Fibroblast of mammary gland (primary cell): ENCODE measurements at regions not wholly inside any gene's neighbourhood (a gene's known extent, or its start where the extent isn't known, plus 50 kb on each side); places are given as distances from the start of the nearest gene placed in this dataset.

Source experiments
- DNase-seq: peaks from one replicate; pipeline ENCODE4 v3.0.0-alpha.2; 2010; ENCODE audit warnings: low read depth
- H3K4me3 ChIP-seq: 2 replicates; pipeline ENCODE4 v1.5.1; 2011; ENCODE audit warnings: low read depth, mild to moderate bottlenecking, low read length, moderate library complexity; ENCODE audit not compliant: control insufficient read depth
- CTCF ChIP-seq: conservative IDR thresholded peaks from 2 replicates; pipeline ENCODE4 v1.5.1; 2011; ENCODE audit warnings: low read depth, low read length, inconsistent platforms; ENCODE audit not compliant: control insufficient read depth, insufficient read depth

- TF ChIP-seq CTCF = no peak
- H3K4me3 ChIP-seq = no peak overlapping the region
- DNase-seq = peak; percentile 69
Measured at GRCh38 chr4:179595671-179596410, 2153.6 kb upstream of the AGA start.

- no peak for DNase-seq
- no peak overlapping the region for H3K4me3 ChIP-seq
- TF ChIP-seq CTCF = no peak
Measured at GRCh38 chr4:179596621-179597020, 2154.4 kb upstream of the AGA start.

- TF ChIP-seq CTCF = no peak
- no peak for DNase-seq
- H3K4me3 ChIP-seq = no peak overlapping the region
Measured at GRCh38 chr4:179597301-179597700, 2155.1 kb upstream of the AGA start.

GRCh38 chr4:179601671-179602070 lies 2159.4 kb upstream of the AGA start:
- no peak overlapping the region for H3K4me3 ChIP-seq
- DNase-seq = no peak
- TF ChIP-seq CTCF = no peak

GRCh38 chr4:179605196-179605595 lies 2163.0 kb upstream of the AGA start:
- DNase-seq = peak; percentile 59
- H3K4me3 ChIP-seq = no peak overlapping the region
- TF ChIP-seq CTCF = no peak

GRCh38 chr4:179607003-179607402 lies 2164.8 kb upstream of the AGA start:
- DNase-seq = no peak
- no peak overlapping the region for H3K4me3 ChIP-seq
- no peak for TF ChIP-seq CTCF
